WERI-Rb-1 (cell line): ENCODE measurements at regions not wholly inside any gene's neighbourhood (a gene's known extent, or its start where the extent isn't known, plus 50 kb on each side); places are given as distances from the start of the nearest gene placed in this dataset.

ENCODE experiments used
- DNase-seq: peaks from one replicate; pipeline ENCODE4 v3.0.0-alpha.2; 2020
- H3K27ac ChIP-seq: fragments of 250-450 bp; sonication (Bioruptor Pico); 2 replicates; pipeline ENCODE4 v1.5.1; 2020; ENCODE audit warnings: mild to moderate bottlenecking, moderate library complexity
- H3K27me3 ChIP-seq: fragments of 250-450 bp; sonication (Bioruptor Pico); 2 replicates; pipeline ENCODE4 v1.5.1; 2021; ENCODE audit warnings: mild to moderate bottlenecking, low read depth, moderate library complexity; ENCODE audit not compliant: insufficient read depth, severe bottlenecking
- H3K36me3 ChIP-seq: fragments of 250-450 bp; sonication (Bioruptor Pico); 2 replicates; pipeline ENCODE4 v1.5.1; 2020; ENCODE audit warnings: mild to moderate bottlenecking, moderate library complexity
- H3K4me3 ChIP-seq: 2 replicates; pipeline ENCODE4 v1.5.1; 2011; ENCODE audit warnings: low read depth, mild to moderate bottlenecking, control low read depth, low read length
- H3K9me3 ChIP-seq: fragments of 250-450 bp; sonication (Bioruptor Pico); 2 replicates; pipeline ENCODE4 v1.5.1; 2021; ENCODE audit warnings: mild to moderate bottlenecking, moderate library complexity; ENCODE audit not compliant: severe bottlenecking
- TF ChIP-seq, protein P1 (sequence below): IDR thresholded peaks from 2 replicates; pipeline ENCODE4 v1.5.1; 2011; ENCODE audit warnings: low read depth, mild to moderate bottlenecking, control low read depth, inconsistent platforms, low read length

DNA sequence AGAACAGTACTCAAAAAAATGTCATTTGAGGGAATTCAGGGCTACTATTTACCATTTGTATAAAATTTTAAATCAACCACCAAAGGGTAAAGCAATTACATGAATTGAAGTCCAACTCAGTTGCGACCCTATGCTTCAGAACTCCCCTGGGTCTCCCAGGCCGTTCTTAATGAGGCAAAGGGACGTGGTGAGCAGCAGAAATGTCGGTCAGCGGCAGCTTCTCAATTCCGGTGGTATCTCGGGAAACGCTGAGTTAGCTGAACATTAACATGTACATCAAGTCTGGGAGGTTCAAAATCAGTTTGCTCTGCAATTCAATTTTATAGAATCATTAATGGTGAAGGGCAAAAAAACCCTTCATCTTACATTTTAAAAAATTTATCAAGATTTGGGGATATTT lies 173.2 kb downstream of the DIRAS2 start:
- H3K27me3 ChIP-seq: no peaks in the 10 kb centered on the region
- H3K4me3 ChIP-seq: no peak overlapping the region
- TF ChIP-seq, protein P1, sequence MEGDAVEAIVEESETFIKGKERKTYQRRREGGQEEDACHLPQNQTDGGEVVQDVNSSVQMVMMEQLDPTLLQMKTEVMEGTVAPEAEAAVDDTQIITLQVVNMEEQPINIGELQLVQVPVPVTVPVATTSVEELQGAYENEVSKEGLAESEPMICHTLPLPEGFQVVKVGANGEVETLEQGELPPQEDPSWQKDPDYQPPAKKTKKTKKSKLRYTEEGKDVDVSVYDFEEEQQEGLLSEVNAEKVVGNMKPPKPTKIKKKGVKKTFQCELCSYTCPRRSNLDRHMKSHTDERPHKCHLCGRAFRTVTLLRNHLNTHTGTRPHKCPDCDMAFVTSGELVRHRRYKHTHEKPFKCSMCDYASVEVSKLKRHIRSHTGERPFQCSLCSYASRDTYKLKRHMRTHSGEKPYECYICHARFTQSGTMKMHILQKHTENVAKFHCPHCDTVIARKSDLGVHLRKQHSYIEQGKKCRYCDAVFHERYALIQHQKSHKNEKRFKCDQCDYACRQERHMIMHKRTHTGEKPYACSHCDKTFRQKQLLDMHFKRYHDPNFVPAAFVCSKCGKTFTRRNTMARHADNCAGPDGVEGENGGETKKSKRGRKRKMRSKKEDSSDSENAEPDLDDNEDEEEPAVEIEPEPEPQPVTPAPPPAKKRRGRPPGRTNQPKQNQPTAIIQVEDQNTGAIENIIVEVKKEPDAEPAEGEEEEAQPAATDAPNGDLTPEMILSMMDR: no peak

DNA sequence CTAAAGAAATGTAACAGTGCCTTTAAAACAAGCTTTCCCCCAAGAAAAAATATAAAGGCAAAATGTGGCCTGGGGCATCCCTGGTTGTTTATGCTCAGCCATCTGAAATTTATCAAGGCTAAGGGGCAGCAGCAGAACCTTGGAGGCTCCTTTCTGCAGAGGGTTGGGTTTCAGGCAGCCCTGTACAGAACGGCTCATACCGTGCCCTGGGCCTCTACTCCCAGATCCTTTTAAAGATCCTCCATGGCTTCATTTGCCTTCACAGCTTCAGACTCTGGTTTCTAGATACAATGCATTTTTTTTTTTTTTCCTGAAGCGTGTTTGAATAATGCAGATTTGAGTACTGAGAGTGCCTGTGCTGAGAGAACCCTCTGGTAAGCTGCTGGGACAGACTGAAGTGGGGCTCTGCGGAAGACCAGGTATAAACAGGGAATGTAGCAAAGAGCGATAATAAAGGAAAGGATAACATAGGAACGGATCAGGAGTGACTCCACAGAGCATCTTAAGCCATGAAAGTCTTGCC lies 172.7 kb downstream of the DIRAS2 start:
- no peaks in the 10 kb centered on the region for H3K36me3 ChIP-seq
- TF ChIP-seq, protein P1: no peak
- no peak overlapping the region for H3K4me3 ChIP-seq
- no peaks in the 10 kb centered on the region for H3K9me3 ChIP-seq
- H3K27me3 ChIP-seq: no peaks in the 10 kb centered on the region
- no peak overlapping the region for H3K27ac ChIP-seq
- DNase-seq: no peak

More for the DNA sequence above, 173.2 kb downstream of the DIRAS2 start:
- no peak overlapping the region for H3K27ac ChIP-seq
- no peaks in the 10 kb centered on the region for H3K9me3 ChIP-seq
- H3K36me3 ChIP-seq: no peaks in the 10 kb centered on the region
- DNase-seq: no peak

- TF ChIP-seq, protein P1: no peak
- Histone ChIP-seq H3K36me3 (no peaks in the 10 kb centered on the region), H3K27me3 (no peaks in the 10 kb centered on the region), H3K9me3 (no peaks in the 10 kb centered on the region), H3K4me3 (no peak overlapping the region), H3K27ac (no peak overlapping the region)
- DNase-seq: no peak
Measured at GRCh38 chr9:90476058-90476457, 166.6 kb downstream of the DIRAS2 start.

- no peak overlapping the region for H3K27ac ChIP-seq
- DNase-seq: no peak
- H3K27me3 ChIP-seq: no peaks in the 10 kb centered on the region
- H3K36me3 ChIP-seq: no peaks in the 10 kb centered on the region
- TF ChIP-seq, protein P1: no peak
- H3K9me3 ChIP-seq: no peaks in the 10 kb centered on the region
- no peak overlapping the region for H3K4me3 ChIP-seq
Measured at GRCh38 chr9:90477535-90477934, 165.1 kb downstream of the DIRAS2 start.

GRCh38 chr9:90478821-90479220 lies 163.8 kb downstream of the DIRAS2 start:
- TF ChIP-seq, protein P1: no peak
- Histone ChIP-seq H3K27ac (no peak overlapping the region), H3K9me3 (no peaks in the 10 kb centered on the region), H3K36me3 (no peaks in the 10 kb centered on the region), H3K27me3 (no peaks in the 10 kb centered on the region), H3K4me3 (no peak overlapping the region)
- DNase-seq: no peak

DNA sequence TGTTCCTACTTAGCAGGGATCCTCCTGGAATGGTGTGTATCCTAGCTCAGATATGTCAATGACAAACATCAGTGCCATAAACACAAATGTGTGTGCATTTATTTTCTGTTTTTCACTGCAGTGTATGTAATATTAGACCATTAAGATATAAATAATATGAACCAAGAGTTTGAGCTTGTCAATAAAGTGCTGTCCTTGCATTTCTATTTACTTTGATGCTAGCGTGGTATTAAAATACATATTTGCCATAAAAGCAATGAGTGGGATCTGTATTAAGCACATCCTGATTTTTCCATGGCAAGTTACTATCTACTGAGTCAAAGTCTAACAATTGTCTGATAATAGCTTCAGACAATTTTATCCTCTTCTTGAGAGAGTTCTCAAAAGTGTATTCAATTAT lies 157.6 kb downstream of the DIRAS2 start:
- H3K9me3 ChIP-seq: peaks cover 4% of the 10 kb centered on the region
- DNase-seq: no peak
- no peaks in the 10 kb centered on the region for H3K27me3 ChIP-seq
- H3K36me3 ChIP-seq: no peaks in the 10 kb centered on the region
- no peak overlapping the region for H3K27ac ChIP-seq
- TF ChIP-seq, protein P1: no peak
- no peak overlapping the region for H3K4me3 ChIP-seq
